RWPE2 (cell line): ENCODE measurements at regions not wholly inside any gene's neighbourhood (a gene's known extent, or its start where the extent isn't known, plus 50 kb on each side); places are given as distances from the start of the nearest gene placed in this dataset.

Experiments
- ATAC-seq: fragments of 200-7000 bp; cut with Tn5 transposase; 3 replicates; pipeline ENCODE4 v1.9.1; 2021; ENCODE audit warnings: low read depth
- DNase-seq: peaks from one replicate; pipeline ENCODE4 v3.0.0-alpha.2; 2020; ENCODE audit warnings: low spot score
- H3K27ac ChIP-seq: fragments of 450-650 bp; 2 replicates; pipeline ENCODE4 v1.5.1; 2017; ENCODE audit warnings: mild to moderate bottlenecking; ENCODE audit not compliant: poor library complexity, severe bottlenecking
- H3K27me3 ChIP-seq: fragments of 250-450 bp; sonication (Bioruptor Pico); 2 replicates; pipeline ENCODE4 v1.5.1; 2021; ENCODE audit warnings: mild to moderate bottlenecking, moderate library complexity; ENCODE audit not compliant: insufficient read depth, poor library complexity, severe bottlenecking
- H3K36me3 ChIP-seq: fragments of 250-450 bp; sonication (Bioruptor Pico); 2 replicates; pipeline ENCODE4 v1.5.1; 2020; ENCODE audit warnings: low read depth, mild to moderate bottlenecking, moderate library complexity
- H3K4me1 ChIP-seq: fragments of 250-450 bp; sonication (Bioruptor Pico); 2 replicates; pipeline ENCODE4 v1.5.1; 2021; ENCODE audit warnings: mild to moderate bottlenecking, moderate library complexity; ENCODE audit not compliant: insufficient read depth, poor library complexity, severe bottlenecking
- H3K4me3 ChIP-seq: fragments of 250-450 bp; sonication (Bioruptor Pico); 2 replicates; pipeline ENCODE4 v1.5.1; 2021; ENCODE audit warnings: mild to moderate bottlenecking, moderate library complexity; ENCODE audit not compliant: severe bottlenecking
- H3K9me3 ChIP-seq: fragments of 250-450 bp; sonication (Bioruptor Pico); 2 replicates; pipeline ENCODE4 v1.5.1; 2021; ENCODE audit warnings: mild to moderate bottlenecking, moderate library complexity; ENCODE audit not compliant: severe bottlenecking
- CTCF ChIP-seq: fragments of 450-650 bp; IDR thresholded peaks from one replicate; pipeline ENCODE4 v1.5.1; 2017; ENCODE audit warnings: mild to moderate bottlenecking, moderate library complexity; ENCODE audit not compliant: poor library complexity, severe bottlenecking

GRCh38 chr1:90614872-90615271 lies 102.2 kb downstream of the BARHL2 start:
- H3K4me1 ChIP-seq, result no peaks in the 10 kb centered on the region
- no peaks in the 10 kb centered on the region for H3K9me3 ChIP-seq
- no peak overlapping the region for H3K4me3 ChIP-seq
- H3K27me3 ChIP-seq, result no peaks in the 10 kb centered on the region
- H3K27ac ChIP-seq, result no peak overlapping the region
- H3K36me3 ChIP-seq, result no peaks in the 10 kb centered on the region
- DNase-seq (no peak), ATAC-seq (no peak)
- TF ChIP-seq CTCF, result peak; percentile 32

GRCh38 chr1:90613371-90613770 lies 103.7 kb downstream of the BARHL2 start:
- no peak for TF ChIP-seq CTCF
- Histone ChIP-seq H3K27me3 (no peaks in the 10 kb centered on the region), H3K27ac (no peak overlapping the region), H3K36me3 (no peaks in the 10 kb centered on the region), H3K4me3 (no peak overlapping the region), H3K4me1 (no peaks in the 10 kb centered on the region), H3K9me3 (no peaks in the 10 kb centered on the region)
- ATAC-seq (no peak), DNase-seq (no peak)

GRCh38 chr1:90612033-90612432 lies 105.1 kb downstream of the BARHL2 start:
- TF ChIP-seq CTCF, result no peak
- no peaks in the 10 kb centered on the region for H3K36me3 ChIP-seq
- no peaks in the 10 kb centered on the region for H3K4me1 ChIP-seq
- H3K9me3 ChIP-seq, result no peaks in the 10 kb centered on the region
- ATAC-seq (no peak), DNase-seq (no peak)
- no peaks in the 10 kb centered on the region for H3K27me3 ChIP-seq
- H3K27ac ChIP-seq, result no peak overlapping the region
- H3K4me3 ChIP-seq, result no peak overlapping the region

GRCh38 chr1:90607736-90608135 lies 109.4 kb downstream of the BARHL2 start:
- Histone ChIP-seq H3K4me3 (no peak overlapping the region), H3K4me1 (no peaks in the 10 kb centered on the region), H3K27me3 (no peaks in the 10 kb centered on the region), H3K9me3 (no peaks in the 10 kb centered on the region), H3K27ac (no peak overlapping the region), H3K36me3 (no peaks in the 10 kb centered on the region)
- DNase-seq (no peak), ATAC-seq (no peak)
- TF ChIP-seq CTCF, result no peak

- no peaks in the 10 kb centered on the region for H3K36me3 ChIP-seq
- no peak for ATAC-seq
- no peaks in the 10 kb centered on the region for H3K27me3 ChIP-seq
- no peak overlapping the region for H3K27ac ChIP-seq
- H3K4me1 ChIP-seq, result no peaks in the 10 kb centered on the region
- DNase-seq, result no peak
- no peak for TF ChIP-seq CTCF
- no peaks in the 10 kb centered on the region for H3K9me3 ChIP-seq
- no peak overlapping the region for H3K4me3 ChIP-seq
Observed at GRCh38 chr1:90605070-90605469, 112.0 kb downstream of the BARHL2 start.
